Endodermal cell (in vitro differentiated cells): ENCODE measurements at regions not wholly inside any gene's neighbourhood (a gene's known extent, or its start where the extent isn't known, plus 50 kb on each side); places are given as distances from the start of the nearest gene placed in this dataset.

ENCODE experiments used
- DNase-seq: peaks from one replicate; pipeline ENCODE4 v3.0.0-alpha.2; 2017
- H3K27ac ChIP-seq: 2 replicates; pipeline ENCODE4 v1.5.1; 2013; ENCODE audit warnings: mild to moderate bottlenecking, low read depth, low read length, moderate library complexity
- H3K27me3 ChIP-seq: 2 replicates; pipeline ENCODE4 v1.6.1; 2013; ENCODE audit warnings: mild to moderate bottlenecking, low read length, moderate library complexity; ENCODE audit not compliant: insufficient read depth, control insufficient read depth, poor library complexity, severe bottlenecking
- H3K36me3 ChIP-seq: 2 replicates; pipeline ENCODE4 v1.7.0; 2013; ENCODE audit warnings: mild to moderate bottlenecking, low read length, moderate library complexity; ENCODE audit not compliant: control insufficient read depth, insufficient read depth
- H3K4me1 ChIP-seq: one replicate; pipeline ENCODE4 v1.7.0; 2013; ENCODE audit warnings: low read length; ENCODE audit not compliant: control insufficient read depth, insufficient read depth
- H3K4me3 ChIP-seq: 2 replicates; pipeline ENCODE4 v1.5.1; 2013; ENCODE audit warnings: mild to moderate bottlenecking, low read length, moderate library complexity
- H3K9ac ChIP-seq: 2 replicates; pipeline ENCODE4 v1.6.1; 2013; ENCODE audit warnings: mild to moderate bottlenecking, low read length, moderate library complexity; ENCODE audit not compliant: poor library complexity, severe bottlenecking; ENCODE audit errors: extremely low read depth
- H3K9me3 ChIP-seq: 2 replicates; pipeline ENCODE4 v1.6.1; 2013; ENCODE audit warnings: mild to moderate bottlenecking, low read length, moderate library complexity; ENCODE audit not compliant: control insufficient read depth
- H3K27ac Mint-ChIP-seq: 2 replicates; pipeline ENCODE4 v1.8.0; 2020; ENCODE audit warnings: mixed read lengths
- H3K27me3 Mint-ChIP-seq: 2 replicates; pipeline ENCODE4 v1.8.0; 2021; ENCODE audit warnings: mild to moderate bottlenecking, mixed read lengths; ENCODE audit not compliant: insufficient read depth
- H3K36me3 Mint-ChIP-seq: 2 replicates; pipeline ENCODE4 v1.8.0; 2020; ENCODE audit warnings: low read depth, mixed read lengths
- H3K4me1 Mint-ChIP-seq: 2 replicates; pipeline ENCODE4 v1.8.0; 2020; ENCODE audit warnings: mixed read lengths
- H3K4me3 Mint-ChIP-seq: 2 replicates; pipeline ENCODE4 v1.8.0; 2020; ENCODE audit warnings: mild to moderate bottlenecking, moderate library complexity, mixed read lengths
- H3K9me3 Mint-ChIP-seq: 2 replicates; pipeline ENCODE4 v1.8.0; 2020; ENCODE audit warnings: mild to moderate bottlenecking, mixed read lengths
- CTCF ChIP-seq: fragments of 200-600 bp; sonication (generic); conservative IDR thresholded peaks from 2 replicates; pipeline ENCODE4 v1.5.0; 2021; ENCODE audit warnings: antibody characterized with exemption, mild to moderate bottlenecking
- WGBS, 2 experiments: methylation state at CpG; one replicate each; pipeline versions ENCODE4 v1.1.5 to v1.1.7; 2013; ENCODE audit warnings: missing lambda C conversion rate in 2 of 2, mixed read lengths in 1 of 2; ENCODE audit not compliant: insufficient coverage in 1 of 2, insufficient read length in 1 of 2; 5-methylcytosine and 5-hydroxymethylcytosine counted together

GRCh38 chr2:207390302-207391095 lies 139.3 kb upstream of the CREB1 start:
- Mint-ChIP-seq H3K27ac (no peak overlapping the region), H3K4me3 (no peak overlapping the region), H3K4me1 (no peaks in the 10 kb centered on the region), H3K36me3 (no peaks in the 10 kb centered on the region), H3K9me3 (peaks cover 6% of the 10 kb centered on the region), H3K27me3 (no peaks in the 10 kb centered on the region)
- Histone ChIP-seq H3K27me3 (no peaks in the 10 kb centered on the region), H3K4me1 (no peaks in the 10 kb centered on the region), H3K9ac (no peak overlapping the region), H3K4me3 (no peak overlapping the region), H3K36me3 (no peaks in the 10 kb centered on the region), H3K9me3 (no peaks in the 10 kb centered on the region), H3K27ac (no peak overlapping the region)
- DNase-seq = no peak
- no peak for TF ChIP-seq CTCF
- WGBS, 2 experiments = 82% methylated on average over 4 of the region's 4 CpGs; no CpG with 5 or more reads in 1 of the 2 experiments

GRCh38 chr2:207394203-207394781 lies 135.5 kb upstream of the CREB1 start:
- no peak for DNase-seq
- no peak overlapping the region for H3K9ac ChIP-seq
- no peaks in the 10 kb centered on the region for H3K27me3 ChIP-seq
- 84 to 100% methylated on average over 1 to 4 of the region's 4 CpGs for WGBS, 2 experiments
- Mint-ChIP-seq H3K36me3 (no peaks in the 10 kb centered on the region), H3K27ac (no peak overlapping the region), H3K27me3 (no peaks in the 10 kb centered on the region), H3K4me1 (peaks cover 13% of the 10 kb centered on the region), H3K4me3 (no peak overlapping the region), H3K9me3 (peaks cover 8% of the 10 kb centered on the region)
- no peaks in the 10 kb centered on the region for H3K36me3 ChIP-seq
- H3K9me3 ChIP-seq = no peaks in the 10 kb centered on the region
- H3K4me3 ChIP-seq = no peak overlapping the region
- no peak for TF ChIP-seq CTCF
- H3K4me1 ChIP-seq = no peaks in the 10 kb centered on the region
- no peak overlapping the region for H3K27ac ChIP-seq

- H3K27ac Mint-ChIP-seq = no peak overlapping the region
- DNase-seq = no peak
- WGBS, 2 experiments = 82 to 92% methylated on average over 5 to 7 of the region's 7 CpGs
These were observed 134.8 kb upstream of the CREB1 start for GRCh38 chr2:207394812-207395534.

More at GRCh38 chr2:207394812-207395534, 134.8 kb upstream of the CREB1 start:
- no peak overlapping the region for H3K27ac ChIP-seq
- no peak for TF ChIP-seq CTCF
- H3K4me3 Mint-ChIP-seq = no peak overlapping the region
- H3K9me3 Mint-ChIP-seq = peaks cover 8% of the 10 kb centered on the region
- no peak overlapping the region for H3K9ac ChIP-seq
- no peaks in the 10 kb centered on the region for H3K4me1 ChIP-seq
- no peak overlapping the region for H3K4me3 ChIP-seq
- no peaks in the 10 kb centered on the region for H3K9me3 ChIP-seq
- H3K27me3 Mint-ChIP-seq = no peaks in the 10 kb centered on the region
- no peaks in the 10 kb centered on the region for H3K36me3 Mint-ChIP-seq
- no peaks in the 10 kb centered on the region for H3K36me3 ChIP-seq
- H3K27me3 ChIP-seq = no peaks in the 10 kb centered on the region
- H3K4me1 Mint-ChIP-seq = peaks cover 17% of the 10 kb centered on the region
